Activated CD4-positive, alpha-beta T cell treated with anti-CD3 and anti-CD28 coated beads, Interleukin-2, amount 50 U/mL, for 16 hours (primary cell): ENCODE measurements at regions not wholly inside any gene's neighbourhood (a gene's known extent, or its start where the extent isn't known, plus 50 kb on each side); places are given as distances from the start of the nearest gene placed in this dataset.

Source experiments
- DNase-seq: peaks from one replicate; pipeline ENCODE4 v3.0.0-alpha.2; 2020

GRCh38 chr7:13518738-13519137 is 470.7 kb downstream of the ETV1 start:
- DNase-seq = no peak

GRCh38 chr7:13524076-13524475 is 465.4 kb downstream of the ETV1 start:
- no peak for DNase-seq

- no peak for DNase-seq
Measured at GRCh38 chr7:13532028-13532753, 457.3 kb downstream of the ETV1 start.

- DNase-seq = no peak
Measured at GRCh38 chr7:13538669-13539068, 450.8 kb downstream of the ETV1 start.

DNA sequence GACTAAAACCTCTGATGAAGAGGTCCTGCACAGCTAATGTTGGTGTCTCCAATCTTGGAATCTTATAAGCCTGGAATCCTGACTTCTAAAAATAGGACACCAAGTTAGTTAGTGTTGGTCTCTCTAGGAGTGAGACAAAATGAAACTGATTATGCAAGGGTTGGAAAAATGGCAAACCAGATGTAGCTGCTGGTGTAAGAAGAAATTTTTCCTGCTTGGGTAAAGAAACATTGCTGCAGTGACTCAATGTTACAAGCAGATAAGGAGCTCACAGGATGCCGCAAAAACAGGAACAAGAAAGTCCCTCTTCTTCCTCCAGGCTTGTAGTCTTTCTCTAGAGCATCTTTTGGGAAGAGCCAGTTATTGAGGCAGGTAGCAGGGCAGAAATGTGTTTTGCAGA is 449.0 kb downstream of the ETV1 start:
- no peak for DNase-seq

DNA sequence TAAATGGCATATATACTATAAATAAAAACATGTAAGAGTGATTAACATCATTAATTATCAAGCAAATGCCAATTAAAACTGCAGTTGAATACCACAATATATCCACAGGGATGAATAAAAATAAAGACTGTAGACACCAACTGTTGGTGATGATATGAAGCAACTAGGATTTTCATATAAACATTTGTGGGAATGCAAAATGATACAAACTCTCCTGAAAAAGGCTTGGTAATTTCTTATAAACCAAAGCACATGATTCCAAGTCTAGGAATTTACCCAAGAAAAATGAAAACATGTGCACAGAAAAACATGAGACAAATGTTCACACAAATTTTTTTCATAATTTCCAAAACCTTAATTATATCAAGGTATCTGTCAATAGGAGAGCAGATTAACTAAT is 448.1 kb downstream of the ETV1 start:
- DNase-seq = no peak

GRCh38 chr7:13542451-13542850 is 447.0 kb downstream of the ETV1 start:
- DNase-seq = no peak

- DNase-seq = no peak
Measured at GRCh38 chr7:13551503-13551902, 438.0 kb downstream of the ETV1 start.

DNA sequence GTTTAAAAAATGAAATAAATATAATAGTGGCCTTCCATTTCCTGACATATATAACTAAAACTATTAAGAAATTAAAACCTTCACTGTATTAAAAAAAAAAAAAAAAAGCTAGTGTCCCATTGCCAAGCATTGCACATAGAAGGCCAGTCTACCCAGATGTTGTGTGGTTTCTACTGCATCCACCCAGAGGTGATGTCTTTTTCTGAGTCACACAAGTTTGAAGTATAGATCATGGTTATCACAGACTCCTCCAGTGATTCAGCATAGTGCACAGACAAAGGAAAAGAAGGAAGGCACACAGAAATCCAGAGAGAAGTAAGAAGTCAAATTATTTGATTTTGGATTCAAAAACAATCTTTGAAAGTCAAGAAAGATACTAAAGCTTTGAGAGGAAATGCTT is 429.0 kb downstream of the ETV1 start:
- DNase-seq = no peak

DNA sequence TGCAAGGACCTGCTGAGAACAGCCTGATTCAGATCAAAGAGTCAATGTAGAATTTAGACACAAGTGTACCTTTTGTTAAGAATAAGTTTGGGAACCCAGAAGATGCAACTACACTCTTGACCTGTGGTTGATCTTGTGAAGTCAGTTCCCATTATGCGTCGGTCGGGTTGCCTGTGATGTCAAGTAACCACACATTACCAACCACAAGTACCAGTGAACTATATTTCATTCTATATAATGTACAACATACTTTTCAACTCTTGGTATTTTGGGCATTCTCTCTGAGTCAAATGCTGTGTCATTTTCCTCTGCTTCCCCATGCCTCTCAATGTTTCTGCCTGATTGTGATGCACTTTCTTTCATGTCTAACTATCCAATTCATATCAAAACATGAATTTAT is 426.2 kb downstream of the ETV1 start:
- no peak for DNase-seq

GRCh38 chr7:13563680-13564079 is 425.8 kb downstream of the ETV1 start:
- no peak for DNase-seq

- no peak for DNase-seq
Measured at GRCh38 chr7:13577566-13578145, 411.8 kb downstream of the ETV1 start.

DNA sequence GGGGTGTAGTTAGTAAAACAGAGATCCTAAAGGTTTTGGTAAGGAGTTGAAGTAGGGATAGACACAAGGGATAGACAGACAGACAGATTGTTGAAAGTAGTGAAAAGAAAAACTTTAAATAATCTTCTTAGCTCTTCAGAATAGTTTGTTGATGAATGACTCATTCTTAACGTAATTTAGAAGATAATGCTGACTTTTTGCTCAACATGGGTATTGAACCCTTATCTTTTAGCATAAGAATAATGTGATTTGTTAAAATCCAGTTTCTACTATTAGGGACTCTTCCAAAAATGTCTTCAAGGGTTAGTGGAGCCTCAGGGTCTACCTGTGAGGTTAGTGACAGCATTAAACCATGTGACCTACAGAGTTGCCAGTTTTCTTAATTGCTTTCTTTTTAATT is 411.2 kb downstream of the ETV1 start:
- DNase-seq = no peak

DNA sequence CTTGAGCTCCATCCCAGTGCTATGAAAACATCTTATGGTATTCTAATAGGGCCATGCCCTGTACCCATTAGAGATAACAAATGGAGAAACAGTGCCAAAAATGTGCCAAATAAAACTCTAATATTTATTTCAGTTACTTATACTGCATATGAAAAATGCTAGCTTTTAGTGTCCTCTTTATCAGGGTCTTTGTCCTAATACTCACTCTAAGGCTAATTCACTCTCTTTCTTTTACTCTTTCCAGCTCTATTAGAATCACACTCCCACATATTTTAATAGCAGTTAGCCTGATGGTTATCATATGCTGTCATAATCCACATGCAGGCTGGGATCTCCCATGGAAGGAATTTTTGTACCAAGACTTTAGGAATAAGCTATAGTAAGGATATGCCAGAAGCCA is 408.4 kb downstream of the ETV1 start:
- DNase-seq = no peak

DNA sequence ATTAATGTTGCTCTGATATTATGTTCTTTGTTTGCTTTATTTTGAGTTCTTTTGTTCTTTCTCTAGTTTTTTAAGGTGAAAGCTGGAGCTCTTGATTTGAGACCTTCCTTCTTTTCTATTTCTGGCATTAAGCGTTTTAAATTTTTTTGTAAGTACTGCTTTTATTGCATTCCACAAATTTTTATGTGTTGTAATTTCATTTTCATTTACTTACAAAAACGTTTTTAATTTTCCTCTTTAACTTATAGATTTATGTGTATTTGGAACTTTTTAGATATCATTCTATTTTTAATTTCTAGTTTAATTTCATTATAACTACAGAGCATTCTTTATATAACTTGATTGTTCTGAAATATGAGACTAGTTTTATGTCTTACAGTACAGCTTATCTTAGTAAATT is 395.6 kb downstream of the ETV1 start:
- no peak for DNase-seq

DNA sequence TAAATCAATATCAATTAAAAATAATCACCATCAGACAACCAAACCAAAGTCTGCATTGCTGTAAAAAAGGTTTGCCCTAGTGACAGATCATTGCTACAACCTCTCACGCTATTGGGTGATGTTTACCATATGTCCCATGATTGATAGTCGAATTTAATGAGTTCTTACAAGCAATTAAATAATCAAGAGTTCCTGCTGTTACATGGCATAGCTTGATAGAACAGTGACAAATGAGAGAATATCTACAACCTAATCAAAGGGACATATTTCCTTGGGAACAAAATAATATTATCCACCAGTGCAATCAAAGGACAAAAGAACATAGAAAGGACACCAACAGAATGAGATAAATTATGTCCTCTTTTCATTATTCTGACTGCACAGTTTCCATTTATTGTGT is 387.4 kb downstream of the ETV1 start:
- no peak for DNase-seq

GRCh38 chr7:13603016-13603415 is 386.4 kb downstream of the ETV1 start:
- DNase-seq = no peak

GRCh38 chr7:13603661-13604060 is 385.8 kb downstream of the ETV1 start:
- no peak for DNase-seq

DNA sequence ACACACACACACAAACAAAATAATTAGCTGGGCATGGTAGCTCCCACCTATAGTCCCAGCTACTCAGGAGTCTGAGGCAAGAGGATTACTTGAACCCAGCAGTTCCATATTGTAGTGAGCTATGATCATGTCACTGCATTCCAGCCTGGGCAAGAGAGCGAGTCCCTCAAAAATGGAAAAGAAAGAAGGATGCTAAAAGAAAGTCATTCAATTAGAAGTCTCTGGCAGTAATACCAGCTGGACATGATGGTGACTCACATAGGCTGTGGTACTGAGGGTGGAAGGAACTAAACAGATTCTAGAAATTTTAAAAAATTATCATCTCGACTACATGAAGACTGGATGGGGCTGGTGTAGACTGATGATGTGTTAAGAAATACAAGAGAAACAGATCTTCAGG is 385.3 kb downstream of the ETV1 start:
- DNase-seq = no peak

DNA sequence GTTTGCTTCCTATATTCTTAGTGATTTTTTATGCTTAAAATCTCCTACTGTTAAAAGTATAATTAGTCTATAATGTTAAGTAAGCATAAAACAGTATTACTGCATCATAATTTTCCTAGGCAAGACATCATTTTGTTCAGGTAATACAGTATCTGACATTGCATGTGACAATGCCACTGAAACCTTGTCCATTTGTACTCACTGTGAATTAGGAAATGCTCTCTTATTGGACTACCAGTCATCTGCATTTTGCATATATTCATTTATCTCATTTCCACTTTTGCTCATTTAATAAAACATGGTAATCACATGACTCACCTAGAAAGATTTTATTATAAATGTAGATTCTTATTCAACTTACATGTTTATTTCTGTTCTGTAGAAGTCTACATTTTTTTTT is 379.1 kb downstream of the ETV1 start:
- no peak for DNase-seq

DNA sequence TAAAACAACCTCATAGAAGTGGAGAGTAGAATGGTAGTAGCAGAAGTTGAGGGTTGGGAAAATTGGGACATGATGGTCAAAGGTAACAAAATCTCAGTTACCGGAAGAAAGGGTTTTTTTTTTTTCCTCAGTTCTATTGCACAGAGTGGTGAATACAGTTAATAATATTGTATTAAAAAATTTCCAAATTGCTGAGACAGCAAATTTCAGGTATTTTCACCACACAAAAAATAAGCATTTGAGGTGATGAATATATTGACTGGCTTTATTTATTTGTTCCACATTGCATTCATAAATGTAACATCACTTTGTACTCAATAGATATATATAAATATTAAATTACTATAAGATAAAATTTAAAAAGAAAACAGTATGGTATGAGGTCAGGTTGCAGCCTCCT is 373.8 kb downstream of the ETV1 start:
- DNase-seq = no peak

DNA sequence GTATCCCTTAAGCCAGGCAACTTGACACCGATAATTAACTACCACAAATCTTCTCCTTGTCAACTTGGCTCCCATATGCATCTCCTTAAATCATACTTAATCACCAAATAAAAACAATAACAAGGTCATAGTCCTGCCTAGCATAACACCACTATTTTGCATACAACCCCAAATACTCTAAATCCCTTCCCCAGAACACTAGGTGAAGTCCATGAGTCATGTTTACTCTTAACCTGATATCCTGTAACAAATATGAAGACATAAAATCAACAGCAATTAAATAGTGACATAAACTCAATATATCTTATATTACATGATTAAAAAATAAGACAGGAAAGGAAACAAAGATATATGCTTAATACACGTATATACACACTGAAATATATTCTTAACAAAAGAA is 362.0 kb downstream of the ETV1 start:
- no peak for DNase-seq

DNA sequence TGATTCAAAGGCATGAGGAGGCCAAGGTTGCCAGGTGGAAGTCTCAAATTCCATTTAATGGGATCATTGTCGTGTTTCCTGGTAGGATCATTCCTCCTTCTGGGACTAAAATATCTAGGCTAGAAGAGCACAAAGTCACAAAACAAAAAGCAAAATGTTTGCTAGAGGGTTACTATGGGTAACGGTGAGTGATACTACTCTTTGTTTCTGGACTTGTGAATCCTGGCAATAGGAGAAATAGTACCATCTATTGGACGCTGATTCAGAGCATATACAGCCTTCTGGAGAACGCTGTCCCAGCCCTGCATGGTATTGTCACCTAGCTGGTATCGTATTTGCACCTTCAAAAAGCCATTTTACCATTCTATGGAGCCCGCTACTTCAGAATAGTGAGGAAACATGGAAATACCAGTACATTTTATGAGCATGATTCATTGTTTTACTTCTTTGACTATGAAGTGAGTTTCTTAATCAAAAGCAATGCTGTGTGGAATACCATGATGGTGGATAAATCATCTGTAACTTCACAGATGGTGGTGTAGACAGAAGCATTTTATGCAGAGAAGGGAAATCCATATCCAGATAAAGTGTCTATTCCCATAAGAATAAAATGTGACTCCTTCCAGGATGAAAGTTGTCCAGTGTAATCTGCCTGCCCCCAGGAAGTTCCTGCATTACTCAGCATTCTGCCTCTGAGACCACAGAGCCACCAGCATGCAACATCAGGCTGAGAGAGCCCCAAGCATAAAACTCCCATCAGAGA is 361.0 kb downstream of the ETV1 start:
- DNase-seq = no peak
